HuH-7 (cell line): ENCODE measurements at regions not wholly inside any gene's neighbourhood (a gene's known extent, or its start where the extent isn't known, plus 50 kb on each side); places are given as distances from the start of the nearest gene placed in this dataset.
"Not testable (repeated sequence)": the region's sequence is repeated elsewhere in the genome, so short reads cannot be mapped to it uniquely, and the experiment has no call there.

Experiments
- DNase-seq: peaks from one replicate; pipeline ENCODE4 v3.0.0; 2011; ENCODE audit warnings: low spot score

- no peak for DNase-seq
Measured at GRCh38 chr10:131838966-131839742, 61.7 kb upstream of the PPP2R2D start.

DNA sequence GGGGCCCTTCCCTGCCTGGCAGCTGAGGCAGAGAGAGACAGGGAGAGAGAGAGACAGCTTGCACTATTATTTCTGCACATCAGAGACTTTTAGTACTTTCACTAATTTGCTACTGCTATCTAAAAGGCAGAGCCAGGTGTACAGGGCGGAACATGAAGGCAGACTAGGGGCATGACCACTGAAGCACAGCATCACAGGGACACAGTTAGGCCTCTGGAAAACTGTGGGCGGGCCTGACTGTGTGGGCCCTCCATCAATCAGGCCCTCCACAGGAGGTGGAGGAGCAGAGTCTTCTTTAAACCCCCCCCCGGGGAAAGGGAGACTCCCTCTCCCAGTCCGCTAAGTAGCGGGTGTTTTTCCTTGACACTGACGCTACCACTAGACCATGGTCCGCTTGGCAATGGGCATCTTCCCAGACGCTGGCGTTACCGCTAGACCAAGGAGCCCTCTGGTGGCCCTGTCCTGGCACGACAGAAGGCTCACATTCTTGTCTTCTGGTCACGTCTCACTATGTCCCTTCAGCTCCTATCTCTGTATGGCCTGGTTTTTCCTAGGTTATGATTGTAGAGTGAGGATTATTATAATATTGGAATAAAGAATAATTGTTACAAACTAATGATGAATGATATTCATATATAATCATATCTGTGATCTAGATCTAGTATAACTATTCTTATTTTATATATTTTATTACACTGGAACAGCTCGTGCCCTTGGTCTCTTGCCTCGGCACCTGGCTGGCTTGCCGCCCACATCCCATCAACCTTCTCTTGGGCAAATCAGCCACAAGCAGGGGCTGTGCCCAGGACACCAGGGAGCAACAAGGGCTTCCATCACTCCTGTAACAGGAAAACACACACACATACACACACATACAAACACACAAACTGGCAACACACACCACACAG, 60.7 kb upstream of the PPP2R2D start:
- not testable (repeated sequence) for DNase-seq

DNA sequence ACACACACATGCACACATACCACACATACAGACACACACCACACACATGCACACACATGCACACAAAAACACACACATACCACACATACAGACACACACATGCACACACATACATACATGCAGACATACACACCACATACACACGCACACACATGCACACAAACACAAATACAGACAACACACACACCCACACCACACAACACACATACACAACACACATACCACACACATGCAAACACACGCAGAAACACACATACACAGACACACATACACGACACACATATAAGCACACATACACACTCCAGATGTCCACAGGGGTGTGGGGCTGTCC, 60.1 kb upstream of the PPP2R2D start:
- DNase-seq: no peak

DNA sequence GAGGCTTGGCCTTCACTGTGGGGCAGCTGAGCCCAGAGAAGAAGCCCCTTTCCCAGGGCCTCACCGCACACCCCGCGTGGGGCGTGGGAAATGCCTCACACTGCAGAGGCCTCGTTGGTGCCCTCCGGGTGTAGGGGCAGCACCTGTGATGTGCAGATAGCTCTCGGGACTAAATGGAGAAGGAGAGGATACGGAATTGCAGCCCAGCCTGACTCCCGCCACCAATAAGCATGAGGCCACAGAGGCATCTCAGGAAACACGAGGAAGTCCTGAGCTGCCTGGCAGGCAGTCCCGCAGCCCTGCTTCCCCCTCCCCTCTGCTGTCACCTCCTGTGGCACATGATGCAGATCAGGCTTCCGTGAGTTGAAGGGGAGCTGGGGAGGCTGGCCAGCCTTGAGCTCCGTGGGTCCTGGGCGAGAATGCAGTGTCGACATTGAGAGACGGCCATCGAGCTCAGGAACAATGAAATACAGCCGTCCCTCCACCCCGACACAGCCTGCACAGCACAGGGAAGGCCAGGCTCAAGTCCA, 59.6 kb upstream of the PPP2R2D start:
- DNase-seq: no peak

DNA sequence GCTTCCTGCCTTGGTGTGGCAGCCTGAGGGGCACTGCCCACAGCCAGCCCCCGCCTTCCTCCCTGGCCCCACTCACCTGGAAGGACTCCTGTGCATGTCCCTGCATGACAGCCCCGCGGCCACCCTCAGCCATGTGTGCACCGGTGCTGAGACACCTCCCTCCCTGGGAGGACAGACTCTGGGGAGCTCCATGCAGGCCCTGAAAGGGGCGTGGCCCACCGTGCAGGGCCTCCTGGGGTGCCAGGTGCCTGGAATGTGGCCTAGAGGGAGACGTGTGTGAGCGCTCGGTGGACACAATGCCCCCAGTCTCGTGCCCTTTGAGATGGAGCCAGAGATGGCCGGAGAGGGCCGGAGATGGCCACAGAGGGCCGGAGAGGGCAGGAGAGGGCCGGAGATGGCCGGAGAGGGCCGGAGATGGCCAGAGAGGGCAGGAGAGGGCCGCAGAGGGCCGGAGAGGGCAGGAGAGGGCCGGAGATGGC, 59.1 kb upstream of the PPP2R2D start:
- DNase-seq: no peak

DNA sequence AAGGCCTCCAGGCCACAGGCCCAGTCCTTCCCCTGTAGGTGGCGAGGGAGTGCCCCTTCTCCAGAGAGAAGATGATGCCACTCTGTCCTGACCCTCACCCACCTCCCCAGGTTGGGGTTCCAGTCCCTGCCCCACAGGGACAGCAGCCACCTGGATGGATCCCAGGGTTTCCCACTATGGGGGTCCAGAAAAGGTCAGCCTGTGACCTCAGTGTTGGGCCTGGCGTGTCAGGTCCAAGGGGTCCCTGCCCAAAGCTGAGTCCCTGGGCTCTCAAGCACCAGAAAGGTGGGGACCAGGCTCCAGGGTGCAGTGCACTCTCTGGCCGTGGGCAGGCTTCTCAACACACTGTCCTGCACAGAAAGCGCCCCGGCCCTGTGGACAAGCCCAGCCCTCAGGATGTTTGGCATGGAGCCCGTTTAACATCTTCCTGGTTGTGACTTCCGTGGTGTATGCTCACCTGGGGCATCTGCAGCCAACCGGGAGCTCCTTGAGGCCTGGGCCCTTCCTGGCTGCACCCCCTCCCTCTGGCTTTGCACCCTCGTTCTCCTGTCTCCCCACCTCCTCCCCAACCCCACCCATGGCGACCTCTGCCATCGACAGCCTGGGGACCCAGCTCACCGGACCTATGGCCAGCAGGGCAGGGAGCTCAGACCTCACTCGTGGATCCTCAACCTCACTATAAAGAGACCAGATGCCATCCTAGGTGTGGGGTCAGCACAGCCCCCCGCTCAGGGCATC, 58.3 kb upstream of the PPP2R2D start:
- DNase-seq: no peak

GRCh38 chr10:131843089-131843595, 57.7 kb upstream of the PPP2R2D start:
- DNase-seq: no peak

DNA sequence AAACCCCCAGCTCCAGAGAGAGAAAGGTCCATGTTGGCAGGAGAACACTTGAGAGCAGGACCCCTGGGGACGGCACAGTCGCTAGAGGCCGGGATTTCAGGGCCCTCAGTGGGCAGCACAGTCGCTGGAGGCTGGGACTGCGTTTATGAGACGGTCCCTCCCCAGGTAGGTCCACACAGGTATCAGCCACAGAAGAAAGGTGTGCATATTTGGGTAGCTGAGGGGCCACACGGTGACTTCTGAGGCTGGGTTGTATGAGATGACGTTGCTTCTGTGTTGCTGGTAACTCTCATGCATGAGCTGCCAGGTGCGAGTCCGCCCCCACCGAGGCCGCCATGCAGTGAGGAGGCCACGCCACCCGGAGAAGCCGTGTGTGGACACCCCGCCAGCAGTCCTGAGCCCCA, 56.9 kb upstream of the PPP2R2D start:
- DNase-seq: no peak

DNA sequence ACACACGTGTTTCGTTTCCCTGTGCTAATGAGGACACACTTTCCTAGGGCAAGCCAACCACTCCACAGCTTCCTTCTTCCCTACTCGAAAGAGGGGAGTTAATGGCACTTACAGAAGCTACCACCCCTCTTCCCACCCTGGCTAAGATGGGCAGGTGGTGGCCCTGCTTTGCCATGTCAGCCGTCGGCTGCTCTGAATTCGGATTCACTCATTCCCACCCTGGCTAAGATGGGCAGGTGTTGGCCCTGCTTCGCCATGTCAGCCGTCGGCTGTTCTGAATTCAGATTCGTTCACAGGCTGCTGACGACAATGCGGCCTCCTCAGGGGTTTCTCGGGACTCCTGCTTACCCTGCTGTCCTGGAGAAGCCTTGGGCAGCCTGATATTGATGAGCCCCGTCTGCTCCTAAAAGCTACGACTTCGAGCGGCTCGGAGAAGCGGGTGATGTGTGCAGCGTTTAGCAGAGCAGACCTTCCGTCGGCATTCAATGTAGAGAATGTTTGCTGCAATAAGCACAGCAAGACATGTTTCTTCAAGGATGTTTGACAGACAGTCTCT, 56.2 kb upstream of the PPP2R2D start:
- DNase-seq: no peak

DNA sequence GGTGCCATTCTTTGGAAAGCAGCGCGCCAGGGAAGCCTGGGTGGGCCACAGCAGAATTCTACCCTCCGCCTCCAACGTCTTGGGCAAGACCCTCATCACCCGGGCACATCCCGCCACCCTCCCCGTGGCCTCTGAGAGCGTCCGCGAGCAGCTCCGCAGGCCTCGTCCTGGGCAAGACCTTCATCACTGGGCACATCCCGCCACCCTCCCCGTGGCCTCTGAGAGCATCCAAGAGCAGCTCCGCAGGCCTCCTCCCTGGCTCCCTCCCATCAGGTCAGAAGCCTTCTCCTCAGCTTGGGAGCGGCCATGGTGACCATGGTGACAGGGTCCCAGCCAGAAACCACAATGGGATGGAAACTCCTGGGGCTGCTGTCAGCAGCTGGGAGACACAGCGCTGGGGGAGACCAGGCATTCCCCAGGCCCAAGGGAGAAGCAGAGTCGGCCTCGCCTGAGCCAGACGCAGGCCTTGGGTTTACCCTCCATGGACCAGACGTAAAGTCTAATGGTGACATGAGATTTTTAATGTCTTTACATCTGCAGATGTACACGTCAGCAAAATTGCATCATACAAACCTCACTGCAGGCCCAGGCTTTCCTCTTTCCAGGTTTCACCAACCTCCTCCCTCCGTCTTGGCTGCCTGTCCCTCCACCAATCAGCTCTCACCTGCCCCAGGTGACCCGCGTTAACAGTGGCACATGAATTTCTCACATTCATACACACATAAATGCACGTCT, 55.1 kb upstream of the PPP2R2D start:
- no peak for DNase-seq

DNA sequence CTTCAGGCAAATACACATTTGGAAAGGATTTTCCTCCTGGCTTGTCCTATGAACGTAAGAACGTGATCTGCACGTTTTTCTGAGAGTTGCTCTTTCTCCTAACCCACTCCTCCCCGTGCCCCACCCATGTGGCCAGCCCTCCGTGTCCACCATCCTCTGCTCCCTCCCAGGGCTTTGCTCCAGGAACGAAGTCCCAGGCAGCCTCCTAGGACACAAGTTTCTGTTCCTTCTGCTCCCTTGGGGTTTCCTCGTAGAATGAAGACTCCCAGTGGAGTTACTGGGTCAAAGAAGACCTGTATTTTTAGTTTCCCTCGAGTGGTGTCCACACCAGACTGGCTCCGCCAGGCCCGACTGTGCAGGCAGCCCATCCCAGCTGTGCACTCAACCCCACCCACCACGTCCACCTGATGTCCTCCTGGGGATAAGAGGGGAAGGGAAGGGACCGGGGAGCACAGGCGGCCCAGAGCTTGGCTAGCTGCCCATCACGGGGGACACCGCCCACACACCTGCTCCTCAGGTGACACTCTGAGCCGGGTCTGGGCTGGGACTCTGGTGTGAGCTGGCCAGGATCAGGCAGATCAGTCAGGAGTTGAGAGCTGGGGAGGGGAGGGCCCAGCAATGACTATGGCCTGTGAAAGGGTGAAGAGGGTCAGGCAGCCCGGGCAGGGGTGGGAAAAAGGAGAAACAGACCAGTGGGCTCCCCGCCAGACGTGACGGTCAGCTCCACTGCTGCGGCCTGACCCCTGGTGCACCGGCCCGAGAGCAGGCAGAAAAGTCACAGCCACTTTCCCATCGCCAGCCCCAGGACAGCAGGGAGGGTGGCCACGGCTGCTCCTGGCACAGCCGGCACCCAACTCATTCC, 54.3 kb upstream of the PPP2R2D start:
- DNase-seq: no peak

- DNase-seq: no peak
Measured at GRCh38 chr10:131847241-131847783, 53.5 kb upstream of the PPP2R2D start.

DNA sequence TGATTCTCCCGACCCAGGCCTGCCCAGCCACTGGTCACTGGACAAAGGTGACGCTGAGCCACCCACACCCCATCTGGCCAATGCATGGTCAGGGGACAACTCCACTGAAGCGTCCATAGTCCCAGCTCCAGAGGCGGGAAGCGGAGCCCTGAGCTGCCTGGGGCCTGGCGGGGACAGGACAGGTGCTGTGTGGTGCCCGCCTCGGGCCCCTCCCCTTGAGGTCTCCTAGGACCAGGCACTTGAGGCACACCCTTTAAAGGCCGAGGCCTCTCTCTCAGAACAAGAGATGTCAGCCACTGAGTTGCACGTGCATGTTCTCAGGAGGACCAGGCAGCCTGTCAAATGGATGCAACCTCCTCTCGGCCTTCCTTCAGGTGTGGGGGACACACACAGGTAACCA, 52.5 kb upstream of the PPP2R2D start:
- no peak for DNase-seq

DNA sequence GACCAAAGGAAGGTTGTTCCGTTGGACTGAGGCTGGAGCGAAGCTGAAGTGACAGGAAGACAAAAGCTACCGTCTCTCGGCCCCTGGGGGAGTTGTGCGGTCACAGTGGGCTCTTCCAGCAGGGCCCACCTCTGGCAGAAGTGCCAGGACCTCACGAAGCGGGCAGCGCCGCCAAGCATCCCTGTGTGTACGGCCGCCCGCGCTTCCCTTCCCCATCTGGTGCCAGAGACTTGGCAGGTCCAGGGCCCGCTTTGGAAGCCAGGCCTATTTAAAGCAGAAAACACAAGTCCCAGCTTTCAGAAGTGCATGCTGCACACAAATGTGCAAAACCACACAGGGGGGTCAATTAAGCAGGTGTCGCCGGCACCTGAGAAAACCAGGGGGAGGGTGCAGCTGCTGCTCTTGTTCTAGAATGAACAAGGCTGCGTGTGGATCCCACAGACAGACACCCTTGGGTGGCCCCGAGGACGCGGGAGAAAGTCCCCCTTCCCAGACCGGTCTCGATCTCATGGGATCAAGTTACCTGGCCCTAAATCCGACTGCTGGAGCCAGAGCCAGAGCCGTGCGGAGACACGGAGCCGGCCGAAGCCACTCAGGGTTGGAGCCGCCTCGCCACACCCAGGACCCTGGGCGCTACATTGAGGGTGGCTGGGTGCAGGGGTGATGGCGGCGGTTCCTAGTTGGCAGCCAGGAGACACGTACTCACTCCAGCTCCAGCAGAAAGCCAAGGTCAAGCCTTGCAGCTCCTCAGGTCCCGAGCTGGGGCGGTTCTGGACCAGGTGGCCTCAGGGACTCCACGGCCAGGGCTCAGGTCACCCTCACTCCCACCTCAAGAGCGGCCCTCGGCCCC, 51.8 kb upstream of the PPP2R2D start:
- DNase-seq: no peak

DNA sequence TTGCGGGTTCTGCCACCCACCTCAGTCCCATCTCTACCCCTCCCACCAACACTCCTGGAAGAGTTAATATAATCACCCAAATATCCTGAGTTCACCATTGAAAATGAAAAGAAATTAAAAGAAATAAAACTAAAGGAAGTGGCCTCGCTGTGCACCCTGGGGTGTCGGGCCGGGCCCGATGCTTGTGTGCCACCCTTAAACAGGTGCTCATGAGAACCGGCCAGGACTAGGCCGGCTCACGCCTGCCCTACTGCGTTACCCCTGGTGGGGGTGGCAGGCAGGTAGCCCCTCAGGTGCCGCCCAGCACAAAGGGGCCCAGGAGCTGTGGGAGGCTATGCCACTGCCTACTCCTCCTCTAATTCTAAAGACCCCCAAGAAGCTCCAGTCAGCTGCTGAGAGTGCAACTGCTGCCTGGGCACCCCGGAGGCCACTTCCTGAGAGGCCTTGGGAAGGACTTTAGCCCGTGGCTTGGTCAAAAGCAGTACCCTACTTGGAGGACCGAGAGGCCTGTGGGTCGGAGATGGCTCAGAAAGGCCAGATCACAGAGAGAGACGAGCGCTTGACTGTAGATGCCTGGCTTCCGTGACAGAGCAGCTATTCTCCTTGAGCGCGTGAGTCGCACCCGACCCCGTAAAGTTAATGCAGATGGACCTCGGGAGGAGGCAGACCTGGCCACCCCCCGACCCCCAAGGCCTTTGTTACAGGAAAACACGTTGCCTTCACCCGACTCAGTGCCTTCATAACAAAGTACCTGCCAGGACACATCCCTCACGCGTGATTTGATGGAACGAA, 51.0 kb upstream of the PPP2R2D start:
- no peak for DNase-seq

DNA sequence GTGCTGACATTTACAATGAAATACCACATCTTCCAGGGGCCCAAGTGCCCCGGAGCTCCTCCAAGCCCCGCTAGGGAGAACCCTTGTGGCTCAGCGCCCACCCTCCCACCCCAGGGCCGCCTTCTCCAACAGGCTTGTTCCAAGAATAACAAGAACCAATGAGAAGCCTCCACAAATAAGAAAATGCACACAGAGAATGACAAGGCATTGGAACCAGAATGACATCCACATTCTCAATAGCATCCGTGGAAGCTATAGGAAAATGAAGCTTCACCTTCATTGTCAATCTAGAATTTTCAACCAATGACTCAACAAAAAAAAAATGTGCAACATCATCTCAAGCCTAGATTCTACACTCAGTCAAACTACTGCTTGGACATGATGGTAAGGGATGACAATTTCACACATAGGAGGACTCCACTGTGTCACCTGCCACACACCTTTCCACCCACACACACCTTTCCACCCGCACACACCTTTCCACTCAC, 50.4 kb upstream of the PPP2R2D start:
- no peak for DNase-seq
